Lung (tissue), 11 donors: ENCODE measurements at regions not wholly inside any gene's neighbourhood (a gene's known extent, or its start where the extent isn't known, plus 50 kb on each side); places are given as distances from the start of the nearest gene placed in this dataset.

Experiments used
- ATAC-seq: fragments of 200-7000 bp; cut with Tn5 transposase; one replicate; pipeline ENCODE4 v1.9.1; 2020; ENCODE audit warnings: moderate number of reproducible peaks; ENCODE audit not compliant: insufficient read depth, low FRiP score
- DNase-seq, 3 donors: peaks; one replicate each; pipeline ENCODE4 v3.0.0-alpha.2; 2013 to 2017
- H3K27ac ChIP-seq, 2 donors: one replicate each; pipeline ENCODE4 v1.5.1; 2013; ENCODE audit warnings: mild to moderate bottlenecking in 2 of 2, moderate library complexity in 2 of 2, control low read depth in 1 of 2, inconsistent platforms in 1 of 2, low read depth in 1 of 2, low read length in 1 of 2
- H3K27me3 ChIP-seq, 3 donors: one replicate each; pipeline ENCODE4 v1.5.1; 2013; ENCODE audit warnings: low read length in 2 of 3; ENCODE audit not compliant: control insufficient read depth in 3 of 3, insufficient read depth in 3 of 3
- H3K36me3 ChIP-seq, 4 donors: one replicate each; pipeline ENCODE4 v1.5.1; 2013; ENCODE audit warnings: low read length in 4 of 4, mild to moderate bottlenecking in 1 of 4, moderate library complexity in 1 of 4; ENCODE audit not compliant: control insufficient read depth in 4 of 4, insufficient read depth in 4 of 4
- H3K4me1 ChIP-seq, 5 donors: one replicate each; pipeline ENCODE4 v1.5.1; 2013; ENCODE audit warnings: low read length in 5 of 5, mild to moderate bottlenecking in 2 of 5, moderate library complexity in 1 of 5; ENCODE audit not compliant: control insufficient read depth in 5 of 5, insufficient read depth in 5 of 5
- H3K4me3 ChIP-seq: one replicate; pipeline ENCODE4 v1.5.1; 2013; ENCODE audit warnings: mild to moderate bottlenecking, control low read depth, moderate library complexity
- H3K9ac ChIP-seq, 2 donors: one replicate each; pipeline ENCODE4 v1.5.1; 2013; ENCODE audit warnings: low read length in 2 of 2, control low read depth in 1 of 2; ENCODE audit not compliant: insufficient read depth in 1 of 2
- H3K9me3 ChIP-seq, 4 donors: one replicate each; pipeline ENCODE4 v1.5.1; 2013; ENCODE audit warnings: low read length in 3 of 4, mild to moderate bottlenecking in 1 of 4, moderate library complexity in 1 of 4; ENCODE audit not compliant: control insufficient read depth in 4 of 4, insufficient read depth in 3 of 4
- WGBS, 2 donors: extraction: QIAGEN DNeasy Blood & Tissue Kit; methylation state at CpG; one replicate each; pipeline ENCODE4 v1.1.7; 2013; 5-methylcytosine and 5-hydroxymethylcytosine counted together
- TF ChIP-seq, protein P1 (sequence below): IDR thresholded peaks from 2 replicates; pipeline ENCODE4 v1.5.1; 2012; ENCODE audit warnings: mild to moderate bottlenecking; ENCODE audit errors: control extremely low read depth, extremely low read depth
- donor health status: control.
- donor health status: control.
- donor health status: Bipolar disorder and iron deficiency.
- donor health status: healthy.
- donor health status: DM: yes; HTN: yes; CAD: no.

DNA sequence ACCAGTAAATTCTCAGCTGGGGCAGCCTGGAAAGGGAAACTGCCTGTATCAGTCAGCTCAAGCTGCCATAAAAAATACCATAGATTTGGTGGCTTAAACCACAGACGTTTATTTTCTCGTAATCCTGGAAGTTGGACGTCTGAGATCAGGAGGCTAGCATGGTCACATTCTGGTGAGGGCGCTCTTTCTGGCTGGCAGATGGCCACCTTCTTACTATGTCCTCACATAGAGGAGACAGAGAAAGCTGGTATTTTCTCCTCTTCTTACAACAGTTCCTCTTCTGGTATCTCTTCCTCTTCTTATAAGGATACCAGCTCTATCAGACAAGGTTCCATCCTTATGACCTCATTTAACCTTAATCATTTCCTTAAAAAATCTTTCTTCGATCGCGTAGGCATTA, 50.5 kb upstream of the RFX3 start:
- ATAC-seq (no peak), DNase-seq (no peak)
- no peaks in the 10 kb centered on the region for H3K4me1 ChIP-seq
- H3K27me3 ChIP-seq = no peaks in the 10 kb centered on the region
- peaks cover 0 to 3% (median 0%) of the 10 kb centered on the region in 4 donors for H3K36me3 ChIP-seq
- TF ChIP-seq, protein P1, sequence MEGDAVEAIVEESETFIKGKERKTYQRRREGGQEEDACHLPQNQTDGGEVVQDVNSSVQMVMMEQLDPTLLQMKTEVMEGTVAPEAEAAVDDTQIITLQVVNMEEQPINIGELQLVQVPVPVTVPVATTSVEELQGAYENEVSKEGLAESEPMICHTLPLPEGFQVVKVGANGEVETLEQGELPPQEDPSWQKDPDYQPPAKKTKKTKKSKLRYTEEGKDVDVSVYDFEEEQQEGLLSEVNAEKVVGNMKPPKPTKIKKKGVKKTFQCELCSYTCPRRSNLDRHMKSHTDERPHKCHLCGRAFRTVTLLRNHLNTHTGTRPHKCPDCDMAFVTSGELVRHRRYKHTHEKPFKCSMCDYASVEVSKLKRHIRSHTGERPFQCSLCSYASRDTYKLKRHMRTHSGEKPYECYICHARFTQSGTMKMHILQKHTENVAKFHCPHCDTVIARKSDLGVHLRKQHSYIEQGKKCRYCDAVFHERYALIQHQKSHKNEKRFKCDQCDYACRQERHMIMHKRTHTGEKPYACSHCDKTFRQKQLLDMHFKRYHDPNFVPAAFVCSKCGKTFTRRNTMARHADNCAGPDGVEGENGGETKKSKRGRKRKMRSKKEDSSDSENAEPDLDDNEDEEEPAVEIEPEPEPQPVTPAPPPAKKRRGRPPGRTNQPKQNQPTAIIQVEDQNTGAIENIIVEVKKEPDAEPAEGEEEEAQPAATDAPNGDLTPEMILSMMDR = no peak
- no peak overlapping the region for H3K9ac ChIP-seq
- H3K9me3 ChIP-seq = peaks cover 0 to 6% (median 2%) of the 10 kb centered on the region in 4 donors
- H3K4me3 ChIP-seq = no peak overlapping the region
- WGBS, 2 donors = 35 to 66% methylated on average over 7 of the region's 7 CpGs
- no peak overlapping the region for H3K27ac ChIP-seq

DNA sequence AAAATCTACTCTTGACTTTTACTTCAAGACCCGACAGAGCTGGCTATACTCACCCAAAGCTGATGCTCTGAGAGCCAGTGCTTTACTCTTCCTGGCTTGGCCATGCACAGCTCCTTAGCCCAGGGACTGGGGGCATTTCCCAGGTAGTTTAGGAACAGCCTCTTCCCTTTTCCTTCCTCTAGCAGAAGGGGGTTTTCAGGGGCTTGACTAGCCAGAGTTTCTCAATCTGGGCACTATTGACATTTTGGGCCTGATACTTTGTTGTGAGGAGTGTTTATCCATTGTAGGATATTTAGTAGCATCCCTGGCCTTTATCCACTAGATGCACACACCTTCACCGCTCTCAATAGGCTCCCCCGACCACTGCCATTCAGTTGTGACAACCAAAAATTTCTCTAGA, 50.0 kb upstream of the RFX3 start:
- no peak overlapping the region for H3K4me3 ChIP-seq
- H3K36me3 ChIP-seq = no peaks in the 10 kb centered on the region
- TF ChIP-seq, protein P1 = no peak
- H3K27ac ChIP-seq = no peak overlapping the region
- 91 to 97% methylated on average over 3 of the region's 3 CpGs for WGBS, 2 donors
- peaks cover 0 to 4% (median 1%) of the 10 kb centered on the region in 4 donors for H3K9me3 ChIP-seq
- peaks cover 0 to 2% (median 0%) of the 10 kb centered on the region in 5 donors for H3K4me1 ChIP-seq
- DNase-seq (no peak), ATAC-seq (no peak)
- no peaks in the 10 kb centered on the region for H3K27me3 ChIP-seq
- no peak overlapping the region for H3K9ac ChIP-seq
